Natural killer cell (primary cell): ENCODE measurements at regions not wholly inside any gene's neighbourhood (a gene's known extent, or its start where the extent isn't known, plus 50 kb on each side); places are given as distances from the start of the nearest gene placed in this dataset.

Experiments used
- ATAC-seq, 3 donors: fragments of 150-1000 bp in 2 of 3; fragments of 200-7000 bp in 1 of 3; cut with Tn5 transposase; 1 replicate in 1 of 3; 2 replicates in 2 of 3; pipeline ENCODE4 v1.10.0; 2021; ENCODE audit warnings: mild to moderate bottlenecking in 2 of 3, moderate library complexity in 2 of 3
- DNase-seq, 2 donors: peaks; one replicate each; pipeline versions ENCODE4 v3.0.0 to v3.0.0-alpha.2; 2013 to 2021; ENCODE audit warnings: mixed read lengths in 1 of 2
- H3K27ac ChIP-seq: one replicate; pipeline ENCODE4 v1.5.1; 2013; ENCODE audit warnings: mild to moderate bottlenecking, low read length
- H3K27me3 ChIP-seq: one replicate; pipeline ENCODE4 v1.6.1; 2013; ENCODE audit warnings: low read length; ENCODE audit not compliant: control insufficient read depth, insufficient read depth
- H3K36me3 ChIP-seq: one replicate; pipeline ENCODE4 v1.6.1; 2013; ENCODE audit warnings: low read length; ENCODE audit not compliant: control insufficient read depth, insufficient read depth
- H3K4me1 ChIP-seq: one replicate; pipeline ENCODE4 v1.6.1; 2013; ENCODE audit warnings: low read length; ENCODE audit not compliant: control insufficient read depth, insufficient read depth
- H3K4me3 ChIP-seq: one replicate; pipeline ENCODE4 v1.5.1; 2013; ENCODE audit warnings: low read length
- H3K9me3 ChIP-seq: one replicate; pipeline ENCODE4 v1.6.1; 2013; ENCODE audit warnings: low read length; ENCODE audit not compliant: control insufficient read depth, insufficient read depth
- H3K27ac Mint-ChIP-seq, 2 donors: one replicate each; pipeline ENCODE4 v1.8.0; 2022; ENCODE audit warnings: mild to moderate bottlenecking in 2 of 2, mixed read lengths in 2 of 2, moderate library complexity in 1 of 2
- H3K27me3 Mint-ChIP-seq, 2 donors: one replicate each; pipeline ENCODE4 v1.8.0; 2022; ENCODE audit warnings: low read depth in 2 of 2, mixed read lengths in 2 of 2
- H3K36me3 Mint-ChIP-seq: one replicate; pipeline ENCODE4 v1.8.0; 2022; ENCODE audit warnings: mixed read lengths
- H3K4me1 Mint-ChIP-seq, 2 donors: one replicate each; pipeline ENCODE4 v1.8.0; 2022; ENCODE audit warnings: mixed read lengths in 2 of 2
- H3K4me3 Mint-ChIP-seq: one replicate; pipeline ENCODE4 v1.8.0; 2022; ENCODE audit warnings: mild to moderate bottlenecking, moderate library complexity, mixed read lengths
- H3K9me3 Mint-ChIP-seq, 2 donors: one replicate each; pipeline ENCODE4 v1.8.0; 2022; ENCODE audit warnings: mixed read lengths in 2 of 2
- CTCF ChIP-seq: fragments of 200-600 bp; IDR thresholded peaks from one replicate; pipeline ENCODE4 v1.8.0; 2022; ENCODE audit warnings: antibody characterized with exemption
- WGBS: methylation state at CpG from one replicate; pipeline ENCODE4 v1.1.7; 2013; ENCODE audit warnings: missing lambda C conversion rate; ENCODE audit not compliant: insufficient coverage; 5-methylcytosine and 5-hydroxymethylcytosine counted together
- intact Hi-C: fragments of 100-400 bp; cut with micrococcal nuclease; formaldehyde crosslinking; loops from one replicate; pipeline ENCODE4 v1.14.2; 2022

- DNase-seq (no peak), ATAC-seq (no peak)
- Histone ChIP-seq H3K27ac (no peak overlapping the region), H3K4me1 (no peaks in the 10 kb centered on the region), H3K4me3 (no peak overlapping the region), H3K27me3 (no peaks in the 10 kb centered on the region), H3K36me3 (no peaks in the 10 kb centered on the region), H3K9me3 (no peaks in the 10 kb centered on the region)
- Mint-ChIP-seq H3K4me3 (no peak overlapping the region), H3K4me1 (no peaks in the 10 kb centered on the region), H3K9me3 (no peaks in the 10 kb centered on the region), H3K27ac (no peak overlapping the region), H3K27me3 (no peaks in the 10 kb centered on the region), H3K36me3 (no peaks in the 10 kb centered on the region)
- WGBS = 89% methylated on average over 4 of the region's 4 CpGs
- intact Hi-C loops = no loop called here
- no peak for TF ChIP-seq CTCF
Observed at GRCh38 chr20:40811004-40811403, 122.0 kb upstream of the MAFB start.

GRCh38 chr20:40811660-40812414 is 122.8 kb upstream of the MAFB start:
- no peaks in the 10 kb centered on the region for H3K9me3 Mint-ChIP-seq
- H3K36me3 ChIP-seq = no peaks in the 10 kb centered on the region
- no peak for DNase-seq
- no peaks in the 10 kb centered on the region for H3K4me1 ChIP-seq
- no peaks in the 10 kb centered on the region for H3K4me1 Mint-ChIP-seq
- 93% methylated on average over 8 of the region's 8 CpGs for WGBS
- no peak overlapping the region for H3K4me3 Mint-ChIP-seq
- intact Hi-C loops = no loop called here
- H3K27ac ChIP-seq = no peak overlapping the region
- H3K27me3 Mint-ChIP-seq = peaks cover 0 to 5% of the 10 kb centered on the region in 2 donors
- H3K4me3 ChIP-seq = no peak overlapping the region
- ATAC-seq = no peak
- H3K27ac Mint-ChIP-seq = no peak overlapping the region
- no peak for TF ChIP-seq CTCF
- H3K27me3 ChIP-seq = no peaks in the 10 kb centered on the region
- no peaks in the 10 kb centered on the region for H3K36me3 Mint-ChIP-seq
- no peaks in the 10 kb centered on the region for H3K9me3 ChIP-seq

GRCh38 chr20:40812415-40812925 is 123.4 kb upstream of the MAFB start:
- Mint-ChIP-seq H3K4me1 (no peaks in the 10 kb centered on the region), H3K36me3 (no peaks in the 10 kb centered on the region), H3K9me3 (no peaks in the 10 kb centered on the region), H3K4me3 (no peak overlapping the region), H3K27ac (no peak overlapping the region), H3K27me3 (peaks cover 0 to 5% of the 10 kb centered on the region in 2 donors)
- H3K9me3 ChIP-seq = no peaks in the 10 kb centered on the region
- no peak for TF ChIP-seq CTCF
- no peaks in the 10 kb centered on the region for H3K27me3 ChIP-seq
- 88% methylated on average over 7 of the region's 7 CpGs for WGBS
- H3K4me1 ChIP-seq = no peaks in the 10 kb centered on the region
- intact Hi-C loops = no loop called here
- H3K4me3 ChIP-seq = no peak overlapping the region
- DNase-seq = no peak
- H3K27ac ChIP-seq = no peak overlapping the region
- H3K36me3 ChIP-seq = no peaks in the 10 kb centered on the region
- no peak for ATAC-seq

- no peaks in the 10 kb centered on the region for H3K27me3 ChIP-seq
- ATAC-seq (no peak), DNase-seq (no peak)
- no peak overlapping the region for H3K4me3 ChIP-seq
- H3K27ac Mint-ChIP-seq = no peak overlapping the region
- H3K36me3 Mint-ChIP-seq = no peaks in the 10 kb centered on the region
- no peaks in the 10 kb centered on the region for H3K4me1 ChIP-seq
- no peaks in the 10 kb centered on the region for H3K9me3 Mint-ChIP-seq
- intact Hi-C loops = no loop called here
- H3K4me1 Mint-ChIP-seq = no peaks in the 10 kb centered on the region
- 88% methylated on average over 5 of the region's 5 CpGs for WGBS
- no peaks in the 10 kb centered on the region for H3K9me3 ChIP-seq
- H3K36me3 ChIP-seq = no peaks in the 10 kb centered on the region
- H3K27ac ChIP-seq = no peak overlapping the region
- no peak for TF ChIP-seq CTCF
- no peak overlapping the region for H3K4me3 Mint-ChIP-seq
- H3K27me3 Mint-ChIP-seq = peaks cover 0 to 5% of the 10 kb centered on the region in 2 donors
Observed at GRCh38 chr20:40813029-40813431, 124.0 kb upstream of the MAFB start.
